Mesendoderm (in vitro differentiated cells): ENCODE measurements at regions not wholly inside any gene's neighbourhood (a gene's known extent, or its start where the extent isn't known, plus 50 kb on each side); places are given as distances from the start of the nearest gene placed in this dataset.
A peak's percentile ranks its signal among the peaks of the same experiment; 100 is the strongest.

Experiments used
- DNase-seq: peaks from one replicate; pipeline ENCODE4 v3.0.0; 2013
- H2AK5ac ChIP-seq: 2 replicates; pipeline ENCODE4 v1.6.1; 2013; ENCODE audit warnings: low read length, inconsistent platforms
- H2BK120ac ChIP-seq: 2 replicates; pipeline ENCODE4 v1.6.1; 2013; ENCODE audit warnings: low read depth, mild to moderate bottlenecking, low read length, moderate library complexity, mixed read lengths
- H2BK15ac ChIP-seq: replicated peaks from 2 replicates; pipeline ENCODE4 v1.6.1; 2013; ENCODE audit warnings: low read depth, mild to moderate bottlenecking, moderate library complexity
- H2BK5ac ChIP-seq: 2 replicates; pipeline ENCODE4 v1.6.1; 2013; ENCODE audit warnings: low read length, inconsistent platforms
- H3K18ac ChIP-seq: 2 replicates; pipeline ENCODE4 v1.6.1; 2013; ENCODE audit warnings: mild to moderate bottlenecking, low read length, mixed read lengths
- H3K23ac ChIP-seq: one replicate; pipeline ENCODE4 v1.6.1; 2013; ENCODE audit warnings: low read length
- H3K27ac ChIP-seq: 2 replicates; pipeline ENCODE4 v1.5.1; 2013; ENCODE audit warnings: low read depth, mild to moderate bottlenecking, inconsistent platforms, low read length, moderate library complexity
- H3K27me3 ChIP-seq: 2 replicates; pipeline ENCODE4 v1.6.1; 2013; ENCODE audit warnings: low read length, control low read depth, mild to moderate bottlenecking, inconsistent platforms; ENCODE audit not compliant: insufficient read depth, poor library complexity
- H3K36me3 ChIP-seq: 2 replicates; pipeline ENCODE4 v1.6.1; 2013; ENCODE audit warnings: low read length, inconsistent platforms; ENCODE audit not compliant: control insufficient read depth, insufficient read depth
- H3K4ac ChIP-seq: one replicate; pipeline ENCODE4 v1.6.1; 2013; ENCODE audit warnings: low read depth, mild to moderate bottlenecking, low read length, moderate library complexity
- H3K4me1 ChIP-seq: 2 replicates; pipeline ENCODE4 v1.6.1; 2013; ENCODE audit warnings: low read depth, low read length, inconsistent platforms; ENCODE audit not compliant: control insufficient read depth
- H3K4me2 ChIP-seq: 2 replicates; pipeline ENCODE4 v1.6.1; 2013; ENCODE audit warnings: low read length
- H3K4me3 ChIP-seq: 2 replicates; pipeline ENCODE4 v1.5.1; 2013; ENCODE audit warnings: mild to moderate bottlenecking, low read length
- H3K56ac ChIP-seq: one replicate; pipeline ENCODE4 v1.6.1; 2013; ENCODE audit warnings: low read length
- H3K79me1 ChIP-seq: 2 replicates; pipeline ENCODE4 v1.6.1; 2013; ENCODE audit warnings: low read length, inconsistent platforms
- H3K79me2 ChIP-seq: 2 replicates; pipeline ENCODE4 v1.6.1; 2013; ENCODE audit warnings: mild to moderate bottlenecking, low read length; ENCODE audit not compliant: control insufficient read depth, insufficient read depth
- H3K9ac ChIP-seq: 2 replicates; pipeline ENCODE4 v1.6.1; 2013; ENCODE audit warnings: low read length, inconsistent platforms
- H4K5ac ChIP-seq: one replicate; pipeline ENCODE4 v1.6.1; 2013; ENCODE audit warnings: low read length
- H4K8ac ChIP-seq: one replicate; pipeline ENCODE4 v1.6.1; 2013; ENCODE audit warnings: low read depth, mild to moderate bottlenecking, control low read depth, low read length, moderate library complexity
- WGBS: extraction: QIAGEN DNeasy Blood & Tissue Kit; methylation state at CpG from one replicate; pipeline ENCODE4 v1.1.7; 2013; ENCODE audit warnings: low lambda C conversion rate, missing lambda C conversion rate; ENCODE audit not compliant: insufficient coverage; ENCODE audit errors: extremely low coverage; 5-methylcytosine and 5-hydroxymethylcytosine counted together

DNA sequence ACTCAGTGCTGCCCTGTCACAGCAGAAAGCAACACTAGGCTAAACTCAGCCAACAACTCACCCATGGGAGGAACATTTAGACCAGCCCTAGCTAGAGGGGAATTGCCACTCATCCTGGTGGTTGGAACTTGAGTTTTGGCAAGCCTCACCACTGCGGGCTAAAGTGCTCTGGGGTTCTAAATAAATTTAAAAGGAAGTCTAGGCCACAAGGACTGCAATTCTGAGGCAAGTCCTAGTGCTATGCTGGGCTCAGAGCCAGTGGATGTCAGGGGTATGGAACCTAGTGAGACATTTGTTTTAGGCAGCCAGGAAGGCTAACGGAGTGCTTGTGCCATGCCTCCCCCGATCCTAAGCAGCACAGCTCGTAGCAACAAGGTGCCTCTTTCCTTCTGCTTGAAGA is 78.0 kb downstream of the RGS13 start:
- H3K79me2 ChIP-seq, result no peaks in the 10 kb centered on the region
- no peak overlapping the region for H2BK120ac ChIP-seq
- WGBS, result no CpG with 5 or more reads among the region's 4 CpGs
- H3K27me3 ChIP-seq, result no peaks in the 10 kb centered on the region
- H3K4ac ChIP-seq, result no peak overlapping the region
- no peak for DNase-seq
- H3K18ac ChIP-seq, result no peak overlapping the region
- no peaks in the 10 kb centered on the region for H3K79me1 ChIP-seq
- H4K8ac ChIP-seq, result no peak overlapping the region
- no peak overlapping the region for H3K56ac ChIP-seq
- no peak overlapping the region for H3K4me3 ChIP-seq
- H3K4me1 ChIP-seq, result no peaks in the 10 kb centered on the region
- H3K27ac ChIP-seq, result no peak overlapping the region
- H2AK5ac ChIP-seq, result no peak overlapping the region
- no peak overlapping the region for H4K5ac ChIP-seq
- H3K4me2 ChIP-seq, result no peak overlapping the region
- no peak overlapping the region for H3K23ac ChIP-seq
- H2BK15ac ChIP-seq, result no peak overlapping the region
- no peak overlapping the region for H3K9ac ChIP-seq
- H3K36me3 ChIP-seq, result no peaks in the 10 kb centered on the region
- H2BK5ac ChIP-seq, result no peak overlapping the region

DNA sequence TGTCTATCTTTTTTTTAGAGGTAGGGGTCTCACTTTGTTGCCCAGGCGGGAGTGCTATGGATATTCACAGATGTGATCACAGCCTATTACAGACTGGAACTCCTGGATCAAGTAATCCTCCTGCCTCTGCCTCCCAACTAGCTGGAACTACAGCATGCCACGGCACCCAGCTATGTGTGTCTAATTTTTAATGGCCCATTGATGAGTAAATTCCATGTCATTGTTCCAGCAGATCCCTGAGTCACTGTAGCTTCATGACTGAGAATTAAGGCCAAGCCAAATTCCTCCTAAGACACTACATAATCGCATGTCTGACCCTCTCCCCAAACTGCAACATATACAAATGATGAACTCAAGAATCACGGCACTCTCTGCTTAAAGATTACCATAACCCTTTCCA is 84.2 kb upstream of the RGS2 start:
- Histone ChIP-seq H3K4me1 (no peaks in the 10 kb centered on the region), H3K79me1 (no peaks in the 10 kb centered on the region), H4K5ac (no peak overlapping the region), H3K18ac (no peak overlapping the region), H3K4ac (no peak overlapping the region), H2BK15ac (no peak overlapping the region), H3K79me2 (no peaks in the 10 kb centered on the region), H3K23ac (no peak overlapping the region), H3K4me3 (no peak overlapping the region), H3K27ac (no peak overlapping the region), H3K56ac (no peak overlapping the region), H3K27me3 (no peaks in the 10 kb centered on the region), H3K9ac (no peak overlapping the region), H3K36me3 (no peaks in the 10 kb centered on the region), H3K4me2 (no peak overlapping the region), H4K8ac (no peak overlapping the region), H2BK120ac (no peak overlapping the region), H2AK5ac (no peak overlapping the region), H2BK5ac (no peak overlapping the region)
- DNase-seq, result no peak
- WGBS, result no CpG with 5 or more reads among the region's 4 CpGs

DNA sequence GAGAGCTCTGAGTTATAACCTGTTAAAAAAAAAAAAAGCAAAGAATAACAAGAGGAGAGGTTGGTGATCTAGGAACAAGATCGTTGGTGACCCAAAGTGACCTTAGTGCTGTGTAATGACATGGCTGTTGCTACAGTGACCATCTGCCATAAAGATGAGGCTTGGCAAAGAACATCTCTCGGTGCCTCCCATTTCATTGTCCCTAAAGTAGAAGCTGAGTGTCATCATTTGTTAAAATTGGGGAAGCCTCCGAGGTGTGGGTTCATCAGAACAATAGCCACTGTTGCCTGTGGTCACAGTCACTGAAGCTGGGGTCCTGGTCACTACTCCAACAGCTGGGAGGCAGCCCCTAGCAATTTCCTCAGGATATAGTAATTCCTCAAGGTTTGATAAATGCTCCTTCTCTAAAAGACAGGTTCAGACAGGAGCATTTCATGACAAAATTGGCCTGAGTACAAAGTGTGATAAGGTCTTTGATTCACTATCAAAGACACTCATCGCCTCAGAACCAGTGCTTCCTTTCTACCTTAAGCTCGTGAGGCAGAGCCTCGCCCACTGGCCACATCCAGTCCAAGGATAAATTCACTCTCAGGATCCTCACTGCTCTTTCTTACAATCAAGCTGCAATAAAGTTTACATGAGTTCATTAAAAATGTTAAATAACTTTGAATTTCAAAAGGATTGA is 81.9 kb upstream of the RGS2 start:
- Histone ChIP-seq H3K18ac (no peak overlapping the region), H3K56ac (no peak overlapping the region), H3K4me2 (no peak overlapping the region), H3K23ac (no peak overlapping the region), H3K4me1 (no peaks in the 10 kb centered on the region), H3K4ac (no peak overlapping the region), H2BK15ac (no peak overlapping the region), H3K79me1 (no peaks in the 10 kb centered on the region), H2BK5ac (no peak overlapping the region), H3K79me2 (no peaks in the 10 kb centered on the region), H3K27me3 (no peaks in the 10 kb centered on the region), H3K4me3 (no peak overlapping the region), H4K5ac (no peak overlapping the region), H4K8ac (no peak overlapping the region), H2AK5ac (no peak overlapping the region), H3K27ac (no peak overlapping the region), H3K36me3 (no peaks in the 10 kb centered on the region), H2BK120ac (no peak overlapping the region), H3K9ac (no peak overlapping the region)
- WGBS, result no CpG with 5 or more reads among the region's 6 CpGs
- no peak for DNase-seq

DNA sequence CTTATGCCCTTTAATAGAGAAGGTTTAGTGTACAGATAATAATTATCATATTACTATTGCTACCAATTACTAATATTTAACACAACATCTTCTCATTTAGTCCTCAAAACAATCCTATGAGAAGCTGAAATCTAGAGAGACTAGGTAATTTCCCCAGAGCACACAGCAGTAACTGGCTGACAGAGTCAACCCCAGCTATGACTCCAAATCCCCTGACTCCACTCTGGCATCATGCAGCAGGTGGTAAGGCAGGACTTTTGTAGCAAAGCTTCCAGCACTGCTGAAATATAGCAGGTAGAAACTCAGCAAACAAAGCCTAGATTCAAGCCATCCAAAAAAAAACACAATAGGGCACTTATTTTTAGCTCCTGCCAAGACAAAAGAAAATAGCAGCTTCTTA is 79.3 kb upstream of the RGS2 start:
- no peaks in the 10 kb centered on the region for H3K79me1 ChIP-seq
- H2BK15ac ChIP-seq, result no peak overlapping the region
- DNase-seq, result no peak
- no peaks in the 10 kb centered on the region for H3K79me2 ChIP-seq
- H2BK120ac ChIP-seq, result no peak overlapping the region
- H3K4ac ChIP-seq, result no peak overlapping the region
- H3K27me3 ChIP-seq, result no peaks in the 10 kb centered on the region
- H3K23ac ChIP-seq, result no peak overlapping the region
- H3K4me3 ChIP-seq, result no peak overlapping the region
- H4K8ac ChIP-seq, result no peak overlapping the region
- H2AK5ac ChIP-seq, result no peak overlapping the region
- no peak overlapping the region for H3K56ac ChIP-seq
- no peak overlapping the region for H3K18ac ChIP-seq
- no peak overlapping the region for H3K4me2 ChIP-seq
- H3K9ac ChIP-seq, result no peak overlapping the region
- H4K5ac ChIP-seq, result no peak overlapping the region
- H2BK5ac ChIP-seq, result no peak overlapping the region
- H3K27ac ChIP-seq, result no peak overlapping the region
- H3K36me3 ChIP-seq, result no peaks in the 10 kb centered on the region
- no peaks in the 10 kb centered on the region for H3K4me1 ChIP-seq

DNA sequence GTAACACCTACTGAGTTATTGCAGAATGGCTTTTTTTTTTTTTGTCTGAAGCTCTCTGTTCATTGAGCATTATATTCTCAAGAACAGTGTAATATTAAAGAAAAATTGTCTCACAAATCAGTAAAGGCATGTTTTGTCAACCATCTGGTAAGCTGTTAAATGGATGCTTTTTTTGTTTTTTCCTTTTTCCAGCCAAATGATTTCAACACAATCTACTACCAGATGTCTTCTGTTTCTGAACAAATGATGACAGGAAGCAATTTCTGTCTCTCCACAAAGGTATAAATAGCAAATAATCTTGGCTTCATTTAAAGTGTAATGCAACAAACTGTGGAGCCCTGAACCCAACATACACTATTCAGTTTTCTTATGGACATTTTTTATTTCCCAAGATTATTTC is 78.6 kb upstream of the RGS2 start:
- Histone ChIP-seq H3K4me1 (no peaks in the 10 kb centered on the region), H3K79me1 (no peaks in the 10 kb centered on the region), H3K27me3 (no peaks in the 10 kb centered on the region), H2BK5ac (no peak overlapping the region), H3K79me2 (no peaks in the 10 kb centered on the region), H3K23ac (no peak overlapping the region), H3K18ac (no peak overlapping the region), H3K4me3 (no peak overlapping the region), H2AK5ac (no peak overlapping the region), H2BK15ac (no peak overlapping the region), H3K4me2 (no peak overlapping the region), H4K5ac (no peak overlapping the region), H4K8ac (no peak overlapping the region), H3K4ac (no peak overlapping the region), H2BK120ac (no peak overlapping the region), H3K27ac (no peak overlapping the region), H3K56ac (no peak overlapping the region), H3K36me3 (no peaks in the 10 kb centered on the region), H3K9ac (no peak overlapping the region)
- no peak for DNase-seq

DNA sequence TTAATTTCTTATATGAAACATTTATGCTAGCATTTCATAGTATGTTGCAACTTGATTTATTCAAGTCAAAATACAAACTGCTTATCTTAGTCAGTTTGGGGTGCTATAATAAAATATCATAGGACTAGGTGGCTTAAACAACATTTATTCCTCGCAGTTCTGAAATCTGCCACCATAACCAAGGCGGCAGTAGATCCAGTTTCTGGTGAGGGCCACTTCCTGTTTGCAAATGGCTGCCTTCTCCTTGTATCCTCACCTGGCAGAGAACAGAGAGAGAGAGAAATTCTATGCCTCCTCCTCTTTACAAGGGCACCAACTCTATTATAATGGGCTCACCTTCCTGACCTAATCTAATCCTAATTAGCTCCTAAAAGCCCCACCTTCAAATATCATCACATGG is 76.1 kb upstream of the RGS2 start:
- Histone ChIP-seq H3K4me1 (no peaks in the 10 kb centered on the region), H2BK15ac (no peak overlapping the region), H3K36me3 (no peaks in the 10 kb centered on the region), H4K5ac (no peak overlapping the region), H3K27ac (no peak overlapping the region), H3K4me3 (no peak overlapping the region), H3K18ac (no peak overlapping the region), H3K23ac (no peak overlapping the region), H3K56ac (no peak overlapping the region), H3K4ac (no peak overlapping the region), H3K4me2 (no peak overlapping the region), H2BK120ac (no peak overlapping the region), H3K79me1 (no peaks in the 10 kb centered on the region), H4K8ac (no peak overlapping the region), H3K79me2 (no peaks in the 10 kb centered on the region), H3K9ac (no peak overlapping the region), H3K27me3 (no peaks in the 10 kb centered on the region), H2AK5ac (no peak overlapping the region), H2BK5ac (no peak overlapping the region)
- no CpG with 5 or more reads among the region's 2 CpGs for WGBS
- peak; percentile 57 for DNase-seq
